ENCODE measurements at regions not wholly inside any gene's neighbourhood (a gene's known extent, or its start where the extent isn't known, plus 50 kb on each side); places are given as distances from the start of the nearest gene placed in this dataset.

- no peak for DNase-seq
Observed at GRCh38 chr9:13587571-13587970, 308.1 kb upstream of the MPDZ start.

GRCh38 chr9:13586587-13587374 is 307.3 kb upstream of the MPDZ start:
- no peak for DNase-seq

- no peak for DNase-seq
Observed at GRCh38 chr9:13580760-13581159, 301.3 kb upstream of the MPDZ start.

- no peak for DNase-seq
Observed at GRCh38 chr9:13580131-13580530, 300.6 kb upstream of the MPDZ start.

GRCh38 chr9:13576101-13576500 is 296.6 kb upstream of the MPDZ start:
- DNase-seq = peak; percentile 55

GRCh38 chr9:13575558-13575957 is 296.1 kb upstream of the MPDZ start:
- peak; percentile 68 for DNase-seq

- peak; percentile 57 for DNase-seq
Observed at GRCh38 chr9:13570068-13570974, 290.8 kb upstream of the MPDZ start.

GRCh38 chr9:13569602-13570067 is 290.1 kb upstream of the MPDZ start:
- no peak for DNase-seq

- no peak for DNase-seq
Observed at GRCh38 chr9:13568841-13569601, 289.5 kb upstream of the MPDZ start.

- DNase-seq = no peak
Observed at GRCh38 chr9:13568405-13568804, 288.9 kb upstream of the MPDZ start.

GRCh38 chr9:13567833-13568232 is 288.3 kb upstream of the MPDZ start:
- DNase-seq = no peak

GRCh38 chr9:13557746-13558145 is 278.3 kb upstream of the MPDZ start:
- DNase-seq = no peak

GRCh38 chr9:13556656-13557055 is 277.2 kb upstream of the MPDZ start:
- no peak for DNase-seq

GRCh38 chr9:13555989-13556500 is 276.6 kb upstream of the MPDZ start:
- no peak for DNase-seq

GRCh38 chr9:13555516-13555915 is 276.0 kb upstream of the MPDZ start:
- DNase-seq = no peak

- DNase-seq = no peak
Observed at GRCh38 chr9:13554626-13555025, 275.1 kb upstream of the MPDZ start.

- no peak for DNase-seq
Observed at GRCh38 chr9:13552606-13553215, 273.2 kb upstream of the MPDZ start.

- DNase-seq = no peak
Observed at GRCh38 chr9:13550519-13550918, 271.0 kb upstream of the MPDZ start.

- DNase-seq = no peak
Observed at GRCh38 chr9:13548535-13548934, 269.0 kb upstream of the MPDZ start.

GRCh38 chr9:13535141-13535540 is 255.6 kb upstream of the MPDZ start:
- DNase-seq = no peak

- no peak for DNase-seq
Observed at GRCh38 chr9:13534006-13534405, 254.5 kb upstream of the MPDZ start.

- no peak for DNase-seq
Observed at GRCh38 chr9:13532407-13532806, 252.9 kb upstream of the MPDZ start.
